ENCODE measurements at regions not wholly inside any gene's neighbourhood (a gene's known extent, or its start where the extent isn't known, plus 50 kb on each side); places are given as distances from the start of the nearest gene placed in this dataset.

DNA sequence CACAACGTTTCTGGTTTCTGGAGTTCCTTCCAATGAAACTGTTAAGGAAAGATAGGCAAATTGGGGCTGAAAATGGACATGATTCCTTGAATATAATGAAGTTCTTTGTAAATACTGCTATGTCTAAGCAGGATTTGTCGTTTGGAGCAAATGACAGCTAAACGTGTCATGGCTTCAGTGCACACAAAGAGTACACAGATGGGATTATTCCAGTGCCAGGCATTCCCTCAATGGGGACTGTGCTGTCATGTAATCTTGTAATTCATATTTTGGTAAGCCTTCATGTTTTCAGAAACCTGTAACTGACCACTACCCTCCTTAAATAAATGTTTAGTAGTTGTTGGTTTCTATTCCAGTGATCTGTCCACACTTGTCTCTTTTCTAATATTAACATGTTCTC, 404.7 kb upstream of the CDH7 start:
- Mint-ChIP-seq H3K9me3 (peaks cover 5% of the 10 kb centered on the region), H3K36me3 (ENCODE audit: low read depth) (no peaks in the 10 kb centered on the region), H3K27me3 (no peaks in the 10 kb centered on the region), H3K4me1 (no peaks in the 10 kb centered on the region), H3K27ac (no peak overlapping the region), H3K4me3 (no peak overlapping the region)
- POLR2A ChIA-PET: no interaction called here
- TF ChIP-seq, protein P1, sequence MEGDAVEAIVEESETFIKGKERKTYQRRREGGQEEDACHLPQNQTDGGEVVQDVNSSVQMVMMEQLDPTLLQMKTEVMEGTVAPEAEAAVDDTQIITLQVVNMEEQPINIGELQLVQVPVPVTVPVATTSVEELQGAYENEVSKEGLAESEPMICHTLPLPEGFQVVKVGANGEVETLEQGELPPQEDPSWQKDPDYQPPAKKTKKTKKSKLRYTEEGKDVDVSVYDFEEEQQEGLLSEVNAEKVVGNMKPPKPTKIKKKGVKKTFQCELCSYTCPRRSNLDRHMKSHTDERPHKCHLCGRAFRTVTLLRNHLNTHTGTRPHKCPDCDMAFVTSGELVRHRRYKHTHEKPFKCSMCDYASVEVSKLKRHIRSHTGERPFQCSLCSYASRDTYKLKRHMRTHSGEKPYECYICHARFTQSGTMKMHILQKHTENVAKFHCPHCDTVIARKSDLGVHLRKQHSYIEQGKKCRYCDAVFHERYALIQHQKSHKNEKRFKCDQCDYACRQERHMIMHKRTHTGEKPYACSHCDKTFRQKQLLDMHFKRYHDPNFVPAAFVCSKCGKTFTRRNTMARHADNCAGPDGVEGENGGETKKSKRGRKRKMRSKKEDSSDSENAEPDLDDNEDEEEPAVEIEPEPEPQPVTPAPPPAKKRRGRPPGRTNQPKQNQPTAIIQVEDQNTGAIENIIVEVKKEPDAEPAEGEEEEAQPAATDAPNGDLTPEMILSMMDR (IDR thresholded peaks at IDR 0.05): no peak
- DNase-seq (no peak), ATAC-seq (ENCODE audit: low read depth) (no peak)
- intact Hi-C loops (cut with micrococcal nuclease): no loop called here
- CTCF ChIA-PET: no interaction called here

DNA sequence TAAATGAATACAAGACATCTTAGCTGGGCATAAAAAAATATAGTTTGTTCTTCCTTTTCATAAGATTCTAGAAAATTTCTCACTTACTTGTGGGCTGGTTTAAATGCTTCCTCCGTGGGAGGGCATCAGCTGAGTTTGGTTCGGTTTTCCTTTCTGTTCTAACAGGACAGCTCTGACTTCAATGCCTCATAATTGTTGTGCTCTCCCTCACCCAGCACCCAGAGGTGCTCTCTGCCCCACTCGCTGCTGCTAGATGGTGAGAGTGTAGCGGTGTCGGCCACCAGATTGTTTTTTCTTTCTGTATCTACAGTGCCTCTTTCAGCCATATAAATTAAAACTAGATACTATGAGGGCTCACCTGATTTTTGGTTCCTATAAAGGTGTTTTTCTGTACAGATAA, 407.2 kb upstream of the CDH7 start:
- DNase-seq: no peak
- no peak overlapping the region for H3K27ac Mint-ChIP-seq
- H3K9me3 Mint-ChIP-seq: peaks cover 5% of the 10 kb centered on the region
- no peaks in the 10 kb centered on the region for H3K36me3 Mint-ChIP-seq (ENCODE audit: low read depth)
- H3K4me3 Mint-ChIP-seq: no peak overlapping the region
- ChIA-PET CTCF (no interaction called here), POLR2A (no interaction called here)
- ATAC-seq (ENCODE audit: low read depth): no peak
- intact Hi-C loops (cut with micrococcal nuclease): no loop called here
- TF ChIP-seq, protein P1 (IDR thresholded peaks at IDR 0.05): no peak
- no peaks in the 10 kb centered on the region for H3K27me3 Mint-ChIP-seq
- no peaks in the 10 kb centered on the region for H3K4me1 Mint-ChIP-seq

DNA sequence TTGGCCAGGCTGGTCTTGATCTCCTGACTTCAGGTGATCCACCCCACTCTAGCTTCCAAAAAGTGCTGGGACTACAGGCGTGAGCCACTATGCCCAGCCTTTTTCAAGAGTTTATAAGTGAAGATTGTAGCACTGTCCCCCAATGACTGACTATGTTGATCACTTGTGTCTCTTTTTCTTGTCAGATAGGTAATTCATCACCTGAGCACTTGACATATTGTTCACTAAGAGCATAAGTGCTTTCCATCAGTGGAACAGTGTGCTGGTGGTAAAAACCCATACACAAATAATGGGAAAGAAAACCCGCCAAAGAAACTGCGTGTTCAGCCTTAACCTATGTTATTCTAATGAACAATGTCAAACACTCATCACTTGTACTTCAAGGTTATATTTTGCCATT, 414.4 kb upstream of the CDH7 start:
- TF ChIP-seq, protein P1 (IDR thresholded peaks at IDR 0.05): no peak
- CTCF ChIA-PET: no interaction called here
- no peak overlapping the region for H3K4me3 Mint-ChIP-seq
- no peaks in the 10 kb centered on the region for H3K36me3 Mint-ChIP-seq (ENCODE audit: low read depth)
- H3K9me3 Mint-ChIP-seq: no peaks in the 10 kb centered on the region
- ATAC-seq (ENCODE audit: low read depth): no peak
- POLR2A ChIA-PET: no interaction called here
- no peaks in the 10 kb centered on the region for H3K4me1 Mint-ChIP-seq
- no peak for DNase-seq
- intact Hi-C loops (cut with micrococcal nuclease): no loop called here
- no peaks in the 10 kb centered on the region for H3K27me3 Mint-ChIP-seq
- no peak overlapping the region for H3K27ac Mint-ChIP-seq

DNA sequence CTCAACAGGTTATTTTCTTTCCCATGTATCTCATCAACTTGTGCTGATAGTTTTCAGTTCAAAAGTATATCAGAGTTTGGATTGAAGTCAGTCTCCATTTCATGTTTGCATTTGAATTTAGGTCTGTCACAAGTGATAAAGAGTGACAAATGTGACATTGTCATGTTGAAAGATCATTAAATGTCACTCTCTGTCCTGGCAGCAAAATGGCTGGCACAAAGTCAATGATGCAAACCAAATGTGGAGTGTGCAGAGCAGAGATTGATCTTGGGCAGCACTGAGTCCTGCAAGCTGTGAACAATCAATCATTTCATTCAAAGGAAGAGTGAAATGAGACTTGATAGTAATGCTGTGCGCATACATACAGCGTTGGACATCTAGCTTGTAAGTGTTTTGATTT, 421.8 kb upstream of the CDH7 start:
- Mint-ChIP-seq H3K27me3 (no peaks in the 10 kb centered on the region), H3K4me1 (no peaks in the 10 kb centered on the region), H3K36me3 (ENCODE audit: low read depth) (no peaks in the 10 kb centered on the region), H3K27ac (no peak overlapping the region), H3K4me3 (no peak overlapping the region), H3K9me3 (peaks cover 3% of the 10 kb centered on the region)
- ChIA-PET POLR2A (no interaction called here), CTCF (no interaction called here)
- intact Hi-C loops (cut with micrococcal nuclease): no loop called here
- ATAC-seq (ENCODE audit: low read depth) (no peak), DNase-seq (no peak)
- TF ChIP-seq, protein P1 (IDR thresholded peaks at IDR 0.05): no peak

DNA sequence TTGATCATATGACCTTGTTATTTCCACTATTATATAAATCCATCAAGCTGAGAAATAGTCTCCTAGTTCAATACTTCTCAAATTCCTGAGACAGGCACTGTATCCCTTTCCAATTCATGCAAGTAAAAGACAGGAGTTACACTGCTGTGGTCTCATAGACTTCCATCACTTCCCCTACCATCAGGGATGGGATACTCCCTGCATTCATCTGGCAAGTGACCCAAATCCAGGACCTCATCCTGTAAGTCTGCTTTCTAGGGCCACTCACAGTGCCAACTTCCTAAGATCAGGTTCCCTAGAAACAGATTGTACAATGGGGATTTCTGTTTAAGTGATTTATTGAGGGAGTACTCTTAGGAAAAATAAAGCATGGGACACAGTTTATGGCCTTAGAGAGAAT, 424.0 kb upstream of the CDH7 start:
- no peak for ATAC-seq (ENCODE audit: low read depth)
- peaks cover 3% of the 10 kb centered on the region for H3K9me3 Mint-ChIP-seq
- H3K27me3 Mint-ChIP-seq: no peaks in the 10 kb centered on the region
- ChIA-PET CTCF (no interaction called here), POLR2A (no interaction called here)
- no peak overlapping the region for H3K27ac Mint-ChIP-seq
- no peaks in the 10 kb centered on the region for H3K36me3 Mint-ChIP-seq (ENCODE audit: low read depth)
- no peak for DNase-seq
- H3K4me3 Mint-ChIP-seq: no peak overlapping the region
- no peaks in the 10 kb centered on the region for H3K4me1 Mint-ChIP-seq
- TF ChIP-seq, protein P1 (IDR thresholded peaks at IDR 0.05): no peak
- intact Hi-C loops (cut with micrococcal nuclease): no loop called here
